HFFc6 (cell line): ENCODE measurements at regions not wholly inside any gene's neighbourhood (a gene's known extent, or its start where the extent isn't known, plus 50 kb on each side); places are given as distances from the start of the nearest gene placed in this dataset.

Experiments
- DNase-seq: peaks from one replicate; pipeline ENCODE4 v3.0.0-alpha.2; 2018
- H3K27ac Mint-ChIP-seq: 2 replicates; pipeline ENCODE4 v1.8.0; 2020; ENCODE audit warnings: mild to moderate bottlenecking, mixed read lengths
- H3K27me3 Mint-ChIP-seq: 2 replicates; pipeline ENCODE4 v1.8.0; 2021; ENCODE audit warnings: mild to moderate bottlenecking, moderate library complexity, mixed read lengths; ENCODE audit not compliant: insufficient read depth
- H3K36me3 Mint-ChIP-seq: 2 replicates; pipeline ENCODE4 v1.8.0; 2021; ENCODE audit warnings: low read depth, mixed read lengths
- H3K4me1 Mint-ChIP-seq: 2 replicates; pipeline ENCODE4 v1.8.0; 2020; ENCODE audit warnings: low read depth, mixed read lengths
- H3K4me3 Mint-ChIP-seq: 2 replicates; pipeline ENCODE4 v1.8.0; 2020; ENCODE audit warnings: mild to moderate bottlenecking, moderate library complexity, mixed read lengths
- H3K9me3 Mint-ChIP-seq: 2 replicates; pipeline ENCODE4 v1.8.0; 2020; ENCODE audit warnings: mild to moderate bottlenecking, mixed read lengths
- TF ChIP-seq, protein P1 (sequence below): fragments of 200-600 bp; sonication (generic); IDR thresholded peaks from 2 replicates; pipeline ENCODE4 v1.5.0; 2021; ENCODE audit warnings: antibody characterized with exemption, mild to moderate bottlenecking

DNA sequence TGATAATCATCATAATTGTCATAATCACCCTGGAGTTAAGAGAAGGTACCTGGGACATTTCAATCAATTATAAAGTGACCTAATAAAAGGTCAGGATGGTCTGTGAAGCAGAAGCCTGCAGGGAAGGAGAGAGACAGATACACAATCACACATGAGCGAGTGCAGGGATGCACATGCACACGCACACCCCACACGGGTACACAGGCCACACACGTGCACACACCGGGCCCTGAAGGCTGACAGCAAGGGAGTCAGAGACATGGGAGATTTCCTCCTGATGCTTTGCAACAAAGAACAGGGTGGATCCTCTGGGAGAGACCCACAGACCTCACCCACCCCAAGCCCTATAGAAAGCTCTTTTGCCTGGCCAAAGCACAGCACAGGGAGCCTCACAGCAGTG is 82.3 kb upstream of the ZC3H12A start:
- Mint-ChIP-seq H3K9me3 (no peaks in the 10 kb centered on the region), H3K27me3 (peaks cover under 1% of the 10 kb centered on the region), H3K36me3 (no peaks in the 10 kb centered on the region), H3K4me1 (no peaks in the 10 kb centered on the region), H3K4me3 (no peak overlapping the region), H3K27ac (no peak overlapping the region)
- no peak for DNase-seq
- TF ChIP-seq, protein P1, sequence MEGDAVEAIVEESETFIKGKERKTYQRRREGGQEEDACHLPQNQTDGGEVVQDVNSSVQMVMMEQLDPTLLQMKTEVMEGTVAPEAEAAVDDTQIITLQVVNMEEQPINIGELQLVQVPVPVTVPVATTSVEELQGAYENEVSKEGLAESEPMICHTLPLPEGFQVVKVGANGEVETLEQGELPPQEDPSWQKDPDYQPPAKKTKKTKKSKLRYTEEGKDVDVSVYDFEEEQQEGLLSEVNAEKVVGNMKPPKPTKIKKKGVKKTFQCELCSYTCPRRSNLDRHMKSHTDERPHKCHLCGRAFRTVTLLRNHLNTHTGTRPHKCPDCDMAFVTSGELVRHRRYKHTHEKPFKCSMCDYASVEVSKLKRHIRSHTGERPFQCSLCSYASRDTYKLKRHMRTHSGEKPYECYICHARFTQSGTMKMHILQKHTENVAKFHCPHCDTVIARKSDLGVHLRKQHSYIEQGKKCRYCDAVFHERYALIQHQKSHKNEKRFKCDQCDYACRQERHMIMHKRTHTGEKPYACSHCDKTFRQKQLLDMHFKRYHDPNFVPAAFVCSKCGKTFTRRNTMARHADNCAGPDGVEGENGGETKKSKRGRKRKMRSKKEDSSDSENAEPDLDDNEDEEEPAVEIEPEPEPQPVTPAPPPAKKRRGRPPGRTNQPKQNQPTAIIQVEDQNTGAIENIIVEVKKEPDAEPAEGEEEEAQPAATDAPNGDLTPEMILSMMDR, result no peak

- Mint-ChIP-seq H3K9me3 (no peaks in the 10 kb centered on the region), H3K27me3 (peaks cover 2% of the 10 kb centered on the region), H3K27ac (no peak overlapping the region), H3K4me3 (no peak overlapping the region), H3K36me3 (no peaks in the 10 kb centered on the region), H3K4me1 (no peaks in the 10 kb centered on the region)
- TF ChIP-seq, protein P1, result no peak
- DNase-seq, result no peak
Measured at GRCh38 chr1:37393173-37394120, 80.9 kb upstream of the ZC3H12A start.

DNA sequence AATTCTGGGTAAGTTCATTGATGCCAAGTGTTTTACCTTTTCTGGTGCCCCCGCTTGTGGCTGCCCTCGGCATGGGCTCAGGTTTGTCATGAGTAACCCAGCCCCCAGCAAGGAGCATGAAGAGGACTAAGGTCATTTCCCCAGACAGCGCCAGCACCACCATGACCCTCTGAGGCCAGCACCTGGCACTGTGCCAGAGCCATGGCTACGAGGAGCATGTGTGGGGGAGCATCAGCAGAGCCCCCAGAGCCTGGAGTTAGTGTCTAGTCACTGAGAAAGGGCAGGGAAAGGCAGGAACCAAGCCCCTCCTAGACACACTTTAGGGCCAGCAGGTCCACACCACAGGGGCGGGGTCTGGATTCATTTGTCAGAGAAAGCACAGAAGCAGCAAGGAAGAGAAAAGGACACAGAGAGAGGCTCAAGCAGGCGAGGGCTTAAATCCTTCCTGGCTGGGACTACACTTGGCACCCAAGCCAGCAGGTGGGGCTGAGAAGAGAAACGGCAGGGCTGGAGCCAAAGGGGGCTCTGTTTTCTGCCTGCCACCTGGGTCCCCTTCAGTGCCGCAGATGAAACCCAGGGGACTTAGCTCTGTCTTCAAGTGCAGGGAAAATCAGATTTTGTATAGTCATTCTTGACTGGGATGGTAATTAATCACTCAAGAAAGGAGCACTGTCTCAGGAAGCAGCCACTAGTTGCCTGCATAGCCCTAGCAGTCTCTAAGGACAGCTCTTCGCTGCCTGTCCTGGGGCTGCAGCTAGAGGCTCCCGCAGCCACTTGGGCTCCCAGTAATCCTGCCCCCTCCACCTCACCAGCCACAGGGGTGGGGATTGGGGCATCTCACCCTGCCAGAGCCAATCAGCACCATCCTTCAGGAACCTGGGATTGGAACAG is 79.6 kb upstream of the ZC3H12A start:
- no peak overlapping the region for H3K27ac Mint-ChIP-seq
- no peak overlapping the region for H3K4me3 Mint-ChIP-seq
- H3K27me3 Mint-ChIP-seq, result peaks cover 4% of the 10 kb centered on the region
- TF ChIP-seq, protein P1, result no peak
- no peaks in the 10 kb centered on the region for H3K4me1 Mint-ChIP-seq
- no peak for DNase-seq
- H3K9me3 Mint-ChIP-seq, result no peaks in the 10 kb centered on the region
- no peaks in the 10 kb centered on the region for H3K36me3 Mint-ChIP-seq

- H3K27me3 Mint-ChIP-seq, result peaks cover 8% of the 10 kb centered on the region
- no peak for DNase-seq
- H3K36me3 Mint-ChIP-seq, result no peaks in the 10 kb centered on the region
- H3K4me1 Mint-ChIP-seq, result no peaks in the 10 kb centered on the region
- no peak overlapping the region for H3K27ac Mint-ChIP-seq
- H3K4me3 Mint-ChIP-seq, result no peak overlapping the region
- no peaks in the 10 kb centered on the region for H3K9me3 Mint-ChIP-seq
- TF ChIP-seq, protein P1, result no peak
Measured at GRCh38 chr1:37398096-37398495, 76.3 kb upstream of the ZC3H12A start.

DNA sequence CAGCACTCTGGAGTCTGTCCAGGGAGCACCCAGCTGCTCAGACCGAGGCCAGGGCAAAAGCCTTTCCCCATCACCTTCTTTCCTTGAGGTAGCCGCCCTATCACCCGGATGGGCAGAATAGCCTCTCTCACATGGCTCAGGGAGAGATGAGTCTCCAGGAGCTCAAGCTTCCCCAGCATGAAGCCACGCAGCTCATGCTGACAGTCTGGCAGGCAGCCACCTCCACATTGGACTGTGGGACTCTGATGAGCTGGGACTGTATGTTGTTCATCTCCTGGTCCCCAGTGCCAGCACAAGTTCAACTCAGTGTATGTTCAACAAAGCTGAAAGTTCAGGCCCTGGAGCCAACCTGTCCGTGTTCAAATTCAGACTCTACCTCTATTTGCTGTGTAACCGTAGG is 75.2 kb upstream of the ZC3H12A start:
- no peak overlapping the region for H3K27ac Mint-ChIP-seq
- no peak for DNase-seq
- H3K4me3 Mint-ChIP-seq, result no peak overlapping the region
- peaks cover 8% of the 10 kb centered on the region for H3K27me3 Mint-ChIP-seq
- no peaks in the 10 kb centered on the region for H3K36me3 Mint-ChIP-seq
- TF ChIP-seq, protein P1, result no peak
- no peaks in the 10 kb centered on the region for H3K9me3 Mint-ChIP-seq
- no peaks in the 10 kb centered on the region for H3K4me1 Mint-ChIP-seq
